GM10266 (cell line): ENCODE measurements at regions not wholly inside any gene's neighbourhood (a gene's known extent, or its start where the extent isn't known, plus 50 kb on each side); places are given as distances from the start of the nearest gene placed in this dataset.

Experiments
- DNase-seq: peaks from one replicate; pipeline ENCODE4 v3.0.0; 2012; ENCODE audit errors: extremely low spot score
- CTCF ChIP-seq: IDR thresholded peaks from 2 replicates; pipeline ENCODE4 v1.5.1; 2012; ENCODE audit warnings: mild to moderate bottlenecking, low read depth; ENCODE audit not compliant: control insufficient read depth, insufficient read depth; ENCODE audit errors: missing control alignments

- no peak for DNase-seq
- no peak for TF ChIP-seq CTCF
These were observed 98.9 kb downstream of the TNFSF18 start for GRCh38 chr1:172951730-172952365.

GRCh38 chr1:172952516-172952915, 98.2 kb downstream of the TNFSF18 start:
- DNase-seq: no peak
- no peak for TF ChIP-seq CTCF

GRCh38 chr1:172954476-172955150, 96.1 kb downstream of the TNFSF18 start:
- no peak for DNase-seq
- TF ChIP-seq CTCF: no peak

- TF ChIP-seq CTCF: no peak
- no peak for DNase-seq
These were observed 95.5 kb downstream of the TNFSF18 start for GRCh38 chr1:172955161-172955815.

- TF ChIP-seq CTCF: no peak
- no peak for DNase-seq
These were observed 93.9 kb downstream of the TNFSF18 start for GRCh38 chr1:172956871-172957270.

GRCh38 chr1:172957491-172957890, 93.2 kb downstream of the TNFSF18 start:
- no peak for TF ChIP-seq CTCF
- no peak for DNase-seq

GRCh38 chr1:172959571-172959970, 91.2 kb downstream of the TNFSF18 start:
- TF ChIP-seq CTCF: no peak
- DNase-seq: no peak
